Anterior cingulate cortex (tissue), 58 donors: ENCODE measurements at regions not wholly inside any gene's neighbourhood (a gene's known extent, or its start where the extent isn't known, plus 50 kb on each side); places are given as distances from the start of the nearest gene placed in this dataset.

Source experiments
- DNase-seq, 58 donors: peaks; one replicate each; lab custom pipeline; 2025; lab: John Stamatoyannopoulos, UW

DNA sequence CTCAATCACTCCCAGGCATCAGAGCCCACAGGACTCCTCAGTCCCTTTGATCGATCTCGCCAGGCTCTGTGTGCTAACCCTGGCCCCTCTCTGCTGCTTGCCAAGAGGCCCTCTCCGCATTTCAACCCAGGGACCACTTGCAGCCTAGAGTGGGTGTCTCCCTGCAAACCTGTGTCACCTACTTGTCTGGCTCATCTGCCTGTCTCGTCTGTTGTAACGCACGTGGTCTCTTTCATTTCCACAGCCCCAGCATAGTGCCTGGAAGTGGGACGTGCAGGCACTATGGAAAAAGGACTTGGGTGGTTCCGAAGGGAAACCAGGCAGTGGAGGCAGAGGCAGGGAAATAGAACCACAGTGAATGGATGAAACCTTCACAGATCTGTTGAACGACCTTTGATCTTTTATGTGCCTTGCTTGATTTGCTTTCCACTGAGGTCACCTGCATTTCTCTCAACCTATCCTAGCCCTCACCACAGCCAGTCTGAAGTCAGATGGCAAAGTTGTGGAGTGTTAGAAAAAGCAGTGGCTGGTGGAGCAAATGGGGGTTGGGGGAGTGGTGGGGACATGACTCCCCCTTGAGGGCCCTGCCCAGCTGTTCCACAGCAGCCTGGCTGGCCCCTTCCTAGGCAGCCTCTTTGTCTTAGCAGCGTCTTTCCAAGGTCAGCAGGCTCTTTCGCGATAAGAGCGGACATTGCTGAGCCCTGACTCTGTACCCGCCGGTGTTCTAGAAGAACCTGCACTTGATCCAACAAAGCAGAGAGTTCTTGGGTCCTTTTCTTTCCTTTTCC, 55.8 kb upstream of the TAGAP start:
- no peak for DNase-seq

GRCh38 chr6:159099961-159100360, 55.2 kb upstream of the TAGAP start:
- DNase-seq, result no peak

- DNase-seq, result no peak
These were observed 54.5 kb upstream of the TAGAP start for GRCh38 chr6:159099276-159099675.

- DNase-seq, result no peak
These were observed 53.9 kb upstream of the TAGAP start for GRCh38 chr6:159098636-159099106.

- no peak for DNase-seq
These were observed 52.5 kb upstream of the TAGAP start for GRCh38 chr6:159097256-159097655.

DNA sequence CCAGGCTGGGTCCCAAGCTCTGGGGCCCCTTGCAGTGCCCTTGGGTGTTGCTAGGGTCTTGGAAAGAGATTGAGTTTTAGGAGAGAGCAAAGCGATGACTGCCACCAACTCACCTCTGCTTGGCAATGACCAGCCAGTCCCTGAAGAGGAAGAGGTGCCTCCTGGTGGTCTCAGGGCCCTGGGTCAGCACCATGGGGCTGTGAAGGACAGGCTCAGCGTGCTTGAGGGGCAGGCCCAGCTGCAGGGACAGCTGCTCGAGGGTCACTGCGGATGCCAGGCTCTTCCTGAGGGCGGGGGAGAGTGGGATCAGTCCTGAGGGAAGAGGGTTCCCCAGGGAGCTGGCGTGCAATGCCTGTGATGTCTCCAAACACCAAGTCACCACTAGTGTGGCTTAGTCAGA, 50.8 kb upstream of the TAGAP start:
- no peak for DNase-seq

DNA sequence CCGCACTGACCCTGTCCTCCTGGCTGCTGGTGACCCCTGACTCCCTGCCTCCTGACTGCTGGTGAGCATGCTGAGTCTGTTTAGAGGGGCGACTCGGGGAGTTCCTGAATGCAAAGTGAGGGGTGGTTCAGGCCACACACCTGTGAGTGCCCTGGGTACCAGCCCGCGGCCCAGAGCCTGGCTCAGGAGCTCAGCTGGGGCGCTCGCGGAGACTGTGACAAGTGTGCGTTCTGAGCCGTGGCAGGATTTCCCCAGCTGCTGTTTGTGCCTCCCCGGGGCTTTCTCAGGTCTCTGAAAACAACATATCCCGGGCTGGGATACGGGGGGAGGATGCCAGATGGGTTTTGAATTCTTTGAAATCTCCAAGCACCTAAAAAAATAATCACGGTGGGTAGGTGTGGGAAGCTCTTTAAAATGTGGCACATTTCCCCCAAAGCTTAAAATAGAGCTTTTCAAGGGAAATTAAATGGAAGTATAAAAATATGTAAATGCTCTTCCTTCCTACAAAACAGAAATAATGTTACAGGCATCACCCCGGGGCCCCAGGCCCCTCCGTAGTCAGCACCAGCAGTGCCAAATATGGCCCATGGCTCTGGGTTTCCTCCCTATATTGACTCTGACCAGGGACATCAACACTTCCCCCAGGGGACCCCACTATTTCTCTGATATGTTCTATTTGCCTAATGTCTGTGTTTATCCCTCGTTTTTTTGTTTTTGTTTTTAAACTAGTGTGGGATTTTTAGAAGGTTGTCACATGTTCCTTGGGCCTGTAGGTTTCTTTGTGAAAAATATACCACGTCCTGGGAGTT, 49.9 kb upstream of the TAGAP start:
- peak in 2 of 58 donors; percentile 8 to 13 for DNase-seq
